ENCODE measurements at regions not wholly inside any gene's neighbourhood (a gene's known extent, or its start where the extent isn't known, plus 50 kb on each side); places are given as distances from the start of the nearest gene placed in this dataset.
"Not testable (repeated sequence)": the region's sequence is repeated elsewhere in the genome, so short reads cannot be mapped to it uniquely, and the experiment has no call there.

DNA sequence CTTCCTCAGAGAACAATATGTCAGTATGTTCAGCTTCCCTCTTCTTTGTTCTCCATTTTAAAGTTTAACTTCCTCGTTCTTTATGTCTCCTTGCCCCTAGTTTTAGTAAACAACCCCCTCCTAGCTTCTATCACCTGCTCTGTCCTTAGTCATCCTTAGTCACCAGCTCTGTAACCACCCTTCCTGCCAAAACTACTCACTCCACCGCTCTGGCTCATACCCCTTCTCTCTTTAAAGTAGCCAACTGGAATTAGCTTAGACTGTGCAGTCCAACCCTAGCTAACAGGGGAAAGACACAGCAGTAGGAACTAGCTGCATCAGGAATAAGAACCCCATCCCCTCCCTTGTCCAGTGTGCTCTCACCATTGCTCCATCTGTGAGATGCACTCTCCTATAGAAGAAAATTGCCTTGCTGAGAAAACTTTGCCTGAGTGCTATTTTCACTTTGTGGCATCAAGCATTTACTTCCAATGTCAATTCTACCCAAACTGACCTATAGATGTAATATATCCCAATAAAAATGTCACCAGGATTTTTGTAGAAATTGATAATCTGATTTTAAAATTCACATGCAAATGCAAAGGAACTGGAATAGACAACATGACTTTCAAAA, 603.2 kb downstream of the C12orf50 start:
- Histone ChIP-seq H3K4me2 (ENCODE audit: insufficient read depth, low read length) (no peak overlapping the region), H3K9me1 (replicated peaks; ENCODE audit: control insufficient read depth, extremely low read depth, insufficient read depth, low read length) (no peaks in the 10 kb centered on the region), H3K27ac (ENCODE audit: insufficient read depth, low read depth, low read length) (no peak overlapping the region), H4K20me1 (replicated peaks; ENCODE audit: control insufficient read depth, extremely low read depth, insufficient read depth, low read length) (no peaks in the 10 kb centered on the region), H3K9ac (replicated peaks; ENCODE audit: extremely low read depth, insufficient read depth, low read length) (no peak overlapping the region), H3K79me2 (ENCODE audit: control insufficient read depth, insufficient read depth, low read length) (no peaks in the 10 kb centered on the region), H2AFZ (ENCODE audit: low read depth, low read length) (no peak overlapping the region), H3K36me3 (ENCODE audit: control insufficient read depth in 2 of 2, extremely low read depth in 1 of 2, insufficient read depth in 2 of 2, low read length in 2 of 2) (no peaks in the 10 kb centered on the region), H3K4me3 (replicated peaks in 1 of 3; ENCODE audit: insufficient read depth in 1 of 3, low read depth in 1 of 3, low read length in 3 of 3) (no peak overlapping the region), H3K27me3 (ENCODE audit: control insufficient read depth in 2 of 2, insufficient read depth in 2 of 2, low read length in 2 of 2) (no peaks in the 10 kb centered on the region), H3K4me1 (ENCODE audit: control insufficient read depth, extremely low read depth, insufficient read depth, low read length) (no peaks in the 10 kb centered on the region), H3K9me3 (replicated peaks; ENCODE audit: control insufficient read depth, insufficient read depth, low read length) (no peaks in the 10 kb centered on the region)
- no peak for FAIRE-seq
- dilution Hi-C loops (cut with MboI; ENCODE audit: extremely low pct_ligation_motif_present, low sequenced_read_pairs): no loop called here
- ChIA-PET CTCF (no interaction called here), POLR2A (no interaction called here)
- intact Hi-C loops (cut with micrococcal nuclease): no loop called here
- no TSS peak for BruUV-seq (replicated peaks)
- TF ChIP-seq MYC (IDR thresholded peaks at IDR 0.05; ENCODE audit: low read depth, low read length) (no peak), JUN (IDR thresholded peaks at IDR 0.05; ENCODE audit: borderline replicate concordance, insufficient read depth, insufficient read length, low read depth) (no peak), POLR2AphosphoS5 (IDR thresholded peaks at IDR 0.05; ENCODE audit: insufficient read depth, low read depth, low read length) (no peak), POLR2A (IDR thresholded peaks at IDR 0.05; ENCODE audit: low read depth, low read length) (no peak)
- TF ChIP-seq, protein P1, sequence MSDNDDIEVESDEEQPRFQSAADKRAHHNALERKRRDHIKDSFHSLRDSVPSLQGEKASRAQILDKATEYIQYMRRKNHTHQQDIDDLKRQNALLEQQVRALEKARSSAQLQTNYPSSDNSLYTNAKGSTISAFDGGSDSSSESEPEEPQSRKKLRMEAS (IDR thresholded peaks at IDR 0.05; ENCODE audit: insufficient read depth, insufficient read length): no peak
- no peak for DNase-seq (ENCODE audit: low read depth, low spot score)

DNA sequence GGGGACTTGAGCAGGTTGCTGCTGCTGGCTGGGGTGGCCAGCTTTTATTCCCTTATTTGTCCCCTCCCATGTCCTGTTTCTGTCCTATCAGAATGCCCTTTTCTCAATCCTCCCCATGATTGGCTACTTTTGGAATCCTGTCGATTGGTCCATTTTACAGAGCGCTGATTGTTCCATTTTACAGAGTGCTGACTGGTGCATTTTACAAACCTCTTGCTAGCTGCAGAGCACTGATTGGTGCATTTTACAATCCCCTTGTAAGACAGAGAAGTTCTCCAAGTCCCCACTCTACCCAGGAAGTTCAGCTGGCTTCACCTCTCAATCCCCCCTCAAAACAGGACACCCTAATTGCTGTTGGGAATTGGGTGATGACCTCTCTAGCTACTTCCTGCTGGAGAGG, 608.0 kb downstream of the C12orf50 start:
- BruUV-seq (replicated peaks); H3K9me1 ChIP-seq (replicated peaks; ENCODE audit: control insufficient read depth, extremely low read depth, insufficient read depth, low read length); H3K4me1 ChIP-seq (ENCODE audit: control insufficient read depth, extremely low read depth, insufficient read depth, low read length); intact Hi-C loops (cut with micrococcal nuclease); DNase-seq (ENCODE audit: low read depth, low spot score); H3K79me2 ChIP-seq (ENCODE audit: control insufficient read depth, insufficient read depth, low read length); H3K4me2 ChIP-seq (ENCODE audit: insufficient read depth, low read length); dilution Hi-C loops (cut with MboI; ENCODE audit: extremely low pct_ligation_motif_present, low sequenced_read_pairs); H3K27ac ChIP-seq (ENCODE audit: insufficient read depth, low read depth, low read length); H3K27me3 ChIP-seq (ENCODE audit: control insufficient read depth in 2 of 2, insufficient read depth in 2 of 2, low read length in 2 of 2); H3K9ac ChIP-seq (replicated peaks; ENCODE audit: extremely low read depth, insufficient read depth, low read length); H4K20me1 ChIP-seq (replicated peaks; ENCODE audit: control insufficient read depth, extremely low read depth, insufficient read depth, low read length); H3K9me3 ChIP-seq (replicated peaks; ENCODE audit: control insufficient read depth, insufficient read depth, low read length); H3K4me3 ChIP-seq (replicated peaks in 1 of 3; ENCODE audit: insufficient read depth in 1 of 3, low read depth in 1 of 3, low read length in 3 of 3); H3K36me3 ChIP-seq (ENCODE audit: control insufficient read depth in 2 of 2, extremely low read depth in 1 of 2, insufficient read depth in 2 of 2, low read length in 2 of 2); H2AFZ ChIP-seq (ENCODE audit: low read depth, low read length); POLR2A ChIA-PET; FAIRE-seq: not testable (repeated sequence)
- CTCF ChIA-PET: interaction anchor here (1.2 kb wide), 1 partner anchor 8 kb away, joined by 3 read pairs; no protein-coding TSS in a partner anchor

Measured in endothelial cell of umbilical vein (primary cell).